ENCODE measurements at regions not wholly inside any gene's neighbourhood (a gene's known extent, or its start where the extent isn't known, plus 50 kb on each side); places are given as distances from the start of the nearest gene placed in this dataset.
"Not testable (repeated sequence)": the region's sequence is repeated elsewhere in the genome, so short reads cannot be mapped to it uniquely, and the experiment has no call there.

DNA sequence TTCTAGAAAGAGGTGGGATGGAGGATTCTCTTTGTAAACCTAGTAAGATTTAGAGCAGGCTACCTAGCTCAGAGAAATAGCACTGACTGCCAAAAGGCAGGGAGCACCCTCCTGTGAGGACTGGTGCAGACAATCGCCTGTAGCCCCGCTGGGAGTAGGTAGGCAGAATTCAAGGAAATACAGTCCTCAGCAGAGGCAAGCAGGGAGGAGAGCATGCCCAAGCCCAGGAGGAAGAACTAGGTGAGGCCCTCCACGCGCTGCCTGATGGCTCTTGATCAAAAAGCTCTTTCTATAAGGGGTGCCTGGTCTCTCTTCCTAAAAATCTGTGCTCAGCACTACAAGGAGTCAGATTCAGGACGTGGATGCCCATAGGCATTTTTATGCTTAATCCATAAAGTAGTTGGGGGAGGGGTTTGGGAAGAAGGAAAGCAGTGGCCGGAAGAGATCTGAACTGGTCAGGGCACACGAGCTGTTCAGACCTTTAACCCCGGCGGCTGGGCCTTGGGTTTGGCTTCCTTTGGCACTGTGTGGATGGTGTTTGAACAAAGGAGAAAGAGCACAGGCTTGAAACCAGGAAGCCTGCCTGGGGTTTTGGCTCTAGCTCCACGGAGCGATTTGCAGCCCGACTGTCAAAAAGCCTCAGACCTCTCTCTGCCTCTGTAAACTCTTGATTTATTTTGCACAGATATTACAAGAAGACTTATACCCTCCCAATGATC lies 320.6 kb downstream of the FOXO1 start:
- no peak for DNase-seq

GRCh38 chr13:40346592-40346991 lies 319.8 kb downstream of the FOXO1 start:
- DNase-seq, result no peak

GRCh38 chr13:40348096-40348679 lies 318.3 kb downstream of the FOXO1 start:
- DNase-seq, result no peak

- no peak for DNase-seq
Observed at GRCh38 chr13:40350283-40350992, 316.0 kb downstream of the FOXO1 start.

GRCh38 chr13:40351537-40352379 lies 314.7 kb downstream of the FOXO1 start:
- DNase-seq, result no peak

GRCh38 chr13:40352380-40352778 lies 314.1 kb downstream of the FOXO1 start:
- no peak for DNase-seq

GRCh38 chr13:40352802-40353562 lies 313.5 kb downstream of the FOXO1 start:
- no peak for DNase-seq

DNA sequence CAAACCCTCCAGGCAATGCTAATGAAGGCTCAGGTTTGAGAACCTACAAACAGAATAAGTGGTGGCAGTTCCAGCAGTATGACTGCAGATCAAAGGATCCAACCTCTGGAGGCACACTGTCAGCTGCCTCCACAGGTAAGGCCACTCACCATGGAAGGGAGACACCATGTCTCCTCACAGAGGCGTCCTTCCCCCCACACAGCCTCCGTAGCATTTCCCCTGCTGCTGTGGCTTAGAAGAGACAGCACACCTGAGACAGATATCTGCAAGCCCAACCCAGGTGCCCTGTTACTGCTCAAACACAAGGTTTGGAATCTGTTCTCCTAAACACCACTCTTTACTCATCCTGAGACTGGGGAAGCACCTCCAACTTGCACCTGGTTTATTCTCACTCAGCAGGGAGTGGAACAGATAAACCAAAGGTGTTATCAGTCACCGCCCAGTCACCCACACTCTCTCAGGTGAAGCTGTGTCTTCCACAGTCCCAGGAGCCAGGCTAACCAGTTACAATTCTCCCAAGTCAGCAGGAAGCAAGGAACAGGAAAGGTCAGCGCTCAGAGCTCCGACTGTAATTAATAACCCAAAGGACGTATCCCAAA lies 311.2 kb downstream of the FOXO1 start:
- no peak for DNase-seq

GRCh38 chr13:40356011-40356410 lies 310.4 kb downstream of the FOXO1 start:
- no peak for DNase-seq

- not testable (repeated sequence) for DNase-seq
Observed at GRCh38 chr13:40356458-40356857, 310.0 kb downstream of the FOXO1 start.

- DNase-seq, result no peak
Observed at GRCh38 chr13:40362502-40362901, 303.9 kb downstream of the FOXO1 start.

DNA sequence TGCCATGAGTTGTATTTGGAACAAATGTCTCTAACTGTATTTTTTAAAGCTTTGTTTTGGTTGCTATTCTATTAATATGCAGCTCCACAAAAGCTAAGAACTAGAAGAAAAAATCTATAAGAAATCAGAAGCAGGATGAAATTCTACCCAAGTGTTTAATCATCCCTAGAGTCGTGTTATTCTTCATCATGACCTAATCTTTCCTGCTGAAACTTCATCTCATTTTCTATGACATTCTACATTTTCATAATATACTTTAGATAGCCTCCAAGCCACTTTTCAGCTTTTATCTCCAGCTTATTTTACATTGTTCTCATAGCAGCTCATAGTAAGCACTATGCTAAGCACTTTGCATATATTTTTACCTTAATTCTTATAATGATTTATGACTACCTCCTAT lies 302.8 kb downstream of the FOXO1 start:
- DNase-seq, result no peak

DNA sequence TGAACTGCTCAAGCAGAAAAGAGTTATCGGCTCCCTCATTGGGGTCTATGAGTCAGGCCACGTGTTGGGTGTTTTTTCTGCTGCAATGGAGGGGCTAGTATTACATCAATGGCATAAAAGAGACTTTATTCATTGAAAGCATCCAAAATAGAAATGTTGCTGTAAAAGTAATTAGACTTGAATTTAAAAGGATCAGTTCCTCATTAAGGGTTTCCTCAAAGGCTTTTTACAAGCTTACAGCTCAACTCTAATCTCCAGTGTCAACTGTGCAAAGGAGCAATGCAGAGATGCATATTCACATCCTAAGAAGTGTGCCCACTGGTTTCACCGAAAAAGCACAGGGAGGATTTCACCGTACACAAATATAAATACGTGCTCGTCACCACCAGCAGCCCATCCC lies 300.3 kb downstream of the FOXO1 start:
- DNase-seq, result no peak

DNA sequence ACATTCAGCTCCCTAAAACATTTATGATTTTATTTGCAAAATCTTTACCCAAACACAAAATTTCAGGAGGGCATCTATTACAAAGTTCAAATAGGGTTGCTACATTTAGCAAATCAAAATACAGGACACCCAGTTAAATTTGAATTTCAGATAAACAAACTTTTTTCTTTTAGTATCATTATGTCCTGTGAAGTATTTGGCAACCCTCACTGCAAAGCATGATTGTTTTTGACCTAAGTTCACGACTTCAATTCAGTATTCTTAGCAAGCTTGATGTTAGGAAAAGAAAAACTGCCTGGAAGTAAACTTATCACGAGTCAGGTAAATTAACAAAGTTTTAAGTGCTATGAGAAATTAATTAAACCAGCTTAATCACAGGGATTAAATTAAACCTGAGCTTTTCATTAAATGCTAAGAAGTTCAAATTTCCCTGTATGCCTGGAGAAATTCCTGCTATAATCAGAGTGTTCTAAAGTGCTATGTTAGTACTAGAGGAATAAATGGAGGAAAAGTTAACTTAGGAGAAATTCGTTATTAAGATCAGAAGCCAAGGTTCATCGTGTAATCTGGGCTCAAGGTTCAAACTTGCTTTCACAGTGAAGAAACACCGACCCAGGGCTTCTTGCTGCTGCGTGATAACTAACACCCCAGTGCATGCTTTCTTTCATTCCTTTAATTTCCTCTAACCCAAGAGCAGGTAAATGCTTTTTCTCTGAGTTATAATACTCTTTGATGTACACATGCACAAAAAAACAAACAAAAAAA lies 298.1 kb downstream of the FOXO1 start:
- no peak for DNase-seq

DNA sequence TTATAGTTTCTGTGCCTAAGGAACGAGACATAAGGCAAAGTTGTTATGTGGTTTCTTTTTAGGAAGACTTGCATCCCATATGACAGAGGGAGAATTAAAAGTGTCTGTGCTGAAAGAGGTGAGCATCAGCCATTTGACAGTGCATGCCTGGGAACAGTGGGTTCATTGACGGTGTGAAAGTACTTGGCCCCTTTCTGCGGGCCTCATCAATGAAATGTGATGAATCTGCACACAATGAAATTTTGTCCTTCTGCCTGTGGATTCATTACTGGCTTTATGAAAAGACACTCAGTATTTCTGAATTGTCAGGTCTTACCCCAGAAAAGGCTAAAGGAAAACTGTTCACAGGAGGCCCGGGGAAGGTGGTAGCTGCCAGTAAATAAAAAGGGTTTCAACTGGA lies 295.8 kb downstream of the FOXO1 start:
- no peak for DNase-seq

DNA sequence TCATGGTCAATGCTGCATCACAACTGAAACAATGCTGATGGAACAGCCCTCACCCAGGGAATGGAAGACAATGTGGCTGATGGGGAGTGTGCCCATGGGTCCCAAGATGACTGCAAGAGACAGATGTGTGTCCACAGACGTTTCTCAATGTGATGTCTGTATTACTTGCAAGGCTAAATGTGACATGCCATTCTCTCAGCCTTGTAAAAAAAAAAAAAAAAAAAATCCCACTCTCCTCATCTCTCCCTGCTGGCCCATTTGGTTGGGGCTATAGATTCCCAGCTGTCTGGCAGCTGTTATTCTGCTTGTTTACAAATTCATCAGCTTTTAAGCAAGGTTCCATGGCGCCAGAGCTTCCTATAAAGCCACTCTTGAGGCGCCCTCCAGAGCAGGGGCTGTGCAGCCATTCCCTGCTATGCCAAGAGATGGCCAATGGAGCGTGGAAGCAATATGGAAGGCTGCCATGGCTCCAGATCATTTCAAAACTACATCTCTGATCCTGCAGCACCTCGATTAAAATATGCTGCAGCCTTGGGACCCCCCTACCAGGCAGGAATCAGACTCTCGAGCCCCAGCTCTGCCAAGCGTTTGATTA lies 294.8 kb downstream of the FOXO1 start:
- no peak for DNase-seq

DNA sequence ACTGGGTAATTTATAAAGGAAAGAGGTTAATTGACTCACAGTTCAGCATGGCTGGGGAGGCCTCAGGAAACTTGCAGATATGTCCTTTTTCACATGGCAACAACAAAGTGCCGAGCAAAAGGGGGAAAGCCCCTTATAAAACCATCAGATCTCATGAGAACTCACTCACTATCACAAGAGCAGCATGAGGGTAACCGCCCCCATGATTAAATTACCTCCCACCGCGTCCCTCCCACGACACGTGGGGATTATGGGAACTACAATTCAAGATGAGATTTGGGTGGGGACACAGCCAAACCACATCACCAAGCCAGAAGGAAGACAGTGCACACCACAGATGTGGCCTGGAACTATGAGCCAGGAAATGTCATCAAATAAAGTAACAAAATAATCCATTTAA lies 292.8 kb downstream of the FOXO1 start:
- not testable (repeated sequence) for DNase-seq

DNA sequence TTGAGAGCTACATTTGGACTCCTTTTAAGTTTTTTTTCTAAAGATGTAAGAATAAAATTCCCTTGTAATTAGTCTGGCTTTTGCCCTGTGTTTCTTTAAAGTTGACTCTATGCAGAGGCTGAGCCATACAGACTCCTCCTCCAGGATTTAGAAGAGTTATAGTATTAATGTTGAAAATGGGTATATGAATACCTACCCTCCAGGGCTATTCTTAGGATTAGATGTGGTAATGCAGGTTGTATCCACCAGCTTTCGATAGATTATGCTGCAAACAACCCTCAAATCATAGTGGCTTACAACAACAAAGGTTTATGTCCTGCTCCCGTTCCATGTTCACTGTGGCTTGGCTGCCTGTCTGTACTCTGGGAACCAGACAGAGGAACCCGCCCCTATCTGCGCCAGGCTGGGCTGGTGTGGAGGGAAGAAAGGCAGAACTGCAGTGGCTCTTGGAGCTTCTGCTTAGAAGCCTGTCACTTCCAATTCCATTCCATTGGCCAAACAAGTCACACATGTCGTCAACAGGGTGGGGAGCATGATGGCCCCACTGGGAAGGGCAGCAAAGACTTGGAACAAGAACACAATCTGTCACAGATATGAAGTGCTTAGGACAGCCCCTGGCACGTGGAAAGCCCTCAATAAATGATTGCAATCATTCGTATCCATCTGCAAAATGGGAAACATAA lies 290.8 kb downstream of the FOXO1 start:
- DNase-seq, result no peak

DNA sequence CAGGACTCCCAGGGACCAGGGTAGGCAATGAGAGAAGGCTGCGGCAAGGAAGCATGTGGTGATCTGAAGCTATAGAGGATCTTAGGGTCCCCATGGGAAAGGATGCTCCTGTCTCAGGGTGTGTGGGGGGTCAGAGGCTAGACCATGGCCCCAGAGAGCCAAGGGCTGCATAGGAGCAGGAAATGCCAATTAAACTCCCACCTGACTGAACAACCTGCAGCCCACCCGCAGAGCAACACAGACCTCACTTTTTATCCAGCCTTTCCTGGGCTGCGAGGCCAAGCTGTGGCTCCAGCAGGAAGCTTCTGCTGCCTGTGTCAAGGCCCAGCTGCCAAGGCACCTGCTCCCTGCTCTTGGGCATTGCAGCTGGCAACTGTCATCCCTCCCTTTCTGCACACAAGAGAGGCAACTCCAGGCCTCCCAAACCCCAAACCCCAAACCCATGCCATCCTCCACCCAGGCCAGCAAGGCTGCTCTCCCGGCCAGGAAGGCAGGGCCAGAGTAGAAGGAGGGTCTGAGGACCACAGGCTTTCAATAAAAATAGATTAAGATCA lies 290.1 kb downstream of the FOXO1 start:
- no peak for DNase-seq
